Right lobe of liver (tissue), 4 donors: ENCODE measurements at regions not wholly inside any gene's neighbourhood (a gene's known extent, or its start where the extent isn't known, plus 50 kb on each side); places are given as distances from the start of the nearest gene placed in this dataset.

Experiments
- POLR2A ChIP-seq: fragments of 450-650 bp; IDR thresholded peaks from one replicate; pipeline ENCODE4 v1.6.1; 2017; ENCODE audit warnings: antibody characterized with exemption, mild to moderate bottlenecking
- TF ChIP-seq, protein P1 (sequence below), 4 donors: fragments of 200-600 bp in 3 of 4; fragments of 450-650 bp in 1 of 4; IDR thresholded peaks; one replicate each; pipeline versions ENCODE4 v1.5.1 to v1.8.0; 2016 to 2022; ENCODE audit warnings: antibody characterized with exemption in 4 of 4, mild to moderate bottlenecking in 2 of 4
- donor health status: DM: no; HTN: no; CAD: no.
- donor health status: DM: no; HTN: no; CAD: no.
- donor health status: DM: no; HTN: yes; CAD: no.

DNA sequence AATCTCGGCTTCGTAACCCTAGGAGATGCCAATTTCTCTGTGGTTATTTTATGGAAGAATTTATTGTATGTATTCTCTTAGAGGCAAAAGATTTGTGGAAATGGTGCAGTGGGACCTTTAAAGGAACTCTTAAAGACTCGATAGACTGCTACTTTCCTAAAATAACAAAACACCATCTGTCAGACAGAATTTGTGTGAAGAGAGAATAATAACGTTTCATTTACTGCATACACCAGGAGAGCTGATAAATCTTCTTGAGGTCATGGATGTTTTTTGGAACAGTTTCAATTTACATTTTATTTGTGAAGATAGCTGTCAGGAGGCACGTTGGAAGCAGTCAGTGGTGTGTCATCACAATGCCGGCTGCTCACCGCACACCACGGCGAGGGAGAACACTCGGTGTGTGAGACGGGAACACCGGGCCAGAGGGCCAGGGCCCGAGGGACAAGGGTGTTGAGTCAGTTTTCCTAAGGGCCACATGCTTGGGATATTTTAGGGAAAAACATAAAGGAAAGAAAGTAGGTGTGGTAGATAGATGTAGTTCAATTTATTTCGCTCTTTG lies 1681.0 kb upstream of the DDX18 start:
- TF ChIP-seq, protein P1, sequence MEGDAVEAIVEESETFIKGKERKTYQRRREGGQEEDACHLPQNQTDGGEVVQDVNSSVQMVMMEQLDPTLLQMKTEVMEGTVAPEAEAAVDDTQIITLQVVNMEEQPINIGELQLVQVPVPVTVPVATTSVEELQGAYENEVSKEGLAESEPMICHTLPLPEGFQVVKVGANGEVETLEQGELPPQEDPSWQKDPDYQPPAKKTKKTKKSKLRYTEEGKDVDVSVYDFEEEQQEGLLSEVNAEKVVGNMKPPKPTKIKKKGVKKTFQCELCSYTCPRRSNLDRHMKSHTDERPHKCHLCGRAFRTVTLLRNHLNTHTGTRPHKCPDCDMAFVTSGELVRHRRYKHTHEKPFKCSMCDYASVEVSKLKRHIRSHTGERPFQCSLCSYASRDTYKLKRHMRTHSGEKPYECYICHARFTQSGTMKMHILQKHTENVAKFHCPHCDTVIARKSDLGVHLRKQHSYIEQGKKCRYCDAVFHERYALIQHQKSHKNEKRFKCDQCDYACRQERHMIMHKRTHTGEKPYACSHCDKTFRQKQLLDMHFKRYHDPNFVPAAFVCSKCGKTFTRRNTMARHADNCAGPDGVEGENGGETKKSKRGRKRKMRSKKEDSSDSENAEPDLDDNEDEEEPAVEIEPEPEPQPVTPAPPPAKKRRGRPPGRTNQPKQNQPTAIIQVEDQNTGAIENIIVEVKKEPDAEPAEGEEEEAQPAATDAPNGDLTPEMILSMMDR (IDR thresholded peaks at IDR 0.05): no peak
- no peak for TF ChIP-seq POLR2A
